ENCODE measurements at regions not wholly inside any gene's neighbourhood (a gene's known extent, or its start where the extent isn't known, plus 50 kb on each side); places are given as distances from the start of the nearest gene placed in this dataset.
"Not testable (repeated sequence)": the region's sequence is repeated elsewhere in the genome, so short reads cannot be mapped to it uniquely, and the experiment has no call there.

GRCh38 chr1:234961456-234962339 is 166.9 kb downstream of the TOMM20 start:
- intact Hi-C loops (cut with micrococcal nuclease): loop anchor here (2.0 kb wide), 3 partner anchors 121 to 361 kb away; no protein-coding TSS in a partner anchor

GRCh38 chr1:234960722-234961455 is 167.7 kb downstream of the TOMM20 start:
- intact Hi-C loops (cut with micrococcal nuclease): no loop called here

- intact Hi-C loops (cut with micrococcal nuclease): no loop called here
These were observed 169.7 kb downstream of the TOMM20 start for GRCh38 chr1:234958706-234959657.

GRCh38 chr1:234958066-234958705 is 170.5 kb downstream of the TOMM20 start:
- intact Hi-C loops (cut with micrococcal nuclease): no loop called here

- intact Hi-C loops (cut with micrococcal nuclease): no loop called here
These were observed 171.1 kb downstream of the TOMM20 start for GRCh38 chr1:234957330-234958065.

- intact Hi-C loops (cut with micrococcal nuclease): no loop called here
These were observed 171.8 kb downstream of the TOMM20 start for GRCh38 chr1:234956821-234957329.

- intact Hi-C loops (cut with micrococcal nuclease): no loop called here
These were observed 173.4 kb downstream of the TOMM20 start for GRCh38 chr1:234955107-234955731.

- intact Hi-C loops (cut with micrococcal nuclease): no loop called here
These were observed 174.0 kb downstream of the TOMM20 start for GRCh38 chr1:234954613-234955012.

- intact Hi-C loops (cut with micrococcal nuclease): no loop called here
These were observed 174.8 kb downstream of the TOMM20 start for GRCh38 chr1:234953655-234954405.

GRCh38 chr1:234950598-234950997 is 178.0 kb downstream of the TOMM20 start:
- intact Hi-C loops (cut with micrococcal nuclease): no loop called here

GRCh38 chr1:234949528-234949927 is 179.1 kb downstream of the TOMM20 start:
- intact Hi-C loops (cut with micrococcal nuclease): not testable (repeated sequence)

- intact Hi-C loops (cut with micrococcal nuclease): no loop called here
These were observed 183.9 kb downstream of the TOMM20 start for GRCh38 chr1:234944439-234945344.

- intact Hi-C loops (cut with micrococcal nuclease): no loop called here
These were observed 184.7 kb downstream of the TOMM20 start for GRCh38 chr1:234943836-234944402.

GRCh38 chr1:234942879-234943506 is 185.6 kb downstream of the TOMM20 start:
- intact Hi-C loops (cut with micrococcal nuclease): no loop called here

GRCh38 chr1:234942012-234942332 is 186.7 kb downstream of the TOMM20 start:
- intact Hi-C loops (cut with micrococcal nuclease): no loop called here

GRCh38 chr1:234941321-234942011 is 187.2 kb downstream of the TOMM20 start:
- intact Hi-C loops (cut with micrococcal nuclease): no loop called here

Data from T-helper 1 cell treated with Interleukin-12 subunit alpha and Interleukin-12 subunit beta and Interleukin-4 antibody, amounts not matched to agents 30 ng/mL and 1 ng/mL, for 36 hours (primary cell).